ENCODE measurements at regions not wholly inside any gene's neighbourhood (a gene's known extent, or its start where the extent isn't known, plus 50 kb on each side); places are given as distances from the start of the nearest gene placed in this dataset.

DNA sequence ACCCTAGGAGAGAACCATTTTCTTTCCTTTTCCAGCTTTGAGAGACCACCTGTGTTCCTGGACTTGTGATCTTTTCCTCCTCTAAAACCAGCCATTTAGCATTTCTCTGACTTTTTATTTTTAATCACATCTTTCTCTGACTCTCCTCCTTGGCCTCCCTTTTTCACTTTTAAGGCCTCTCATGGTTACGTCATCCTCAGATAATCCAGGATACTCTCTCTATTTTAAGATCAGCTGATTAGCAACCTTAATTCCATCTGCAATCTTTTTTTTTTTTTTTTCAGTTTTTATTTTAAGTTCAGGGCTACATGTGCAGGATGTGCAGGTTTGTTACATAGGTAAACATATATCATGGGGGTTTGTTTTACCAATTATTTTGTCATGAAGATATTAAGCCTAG lies 54.0 kb downstream of the RFPL4B start:
- no peak overlapping the region for H3K27ac Mint-ChIP-seq
- no peak overlapping the region for H3K27ac ChIP-seq (ENCODE audit: low read depth)

More for the DNA sequence above, 54.0 kb downstream of the RFPL4B start:
- Mint-ChIP-seq H3K9me3 (peaks cover 24% of the 10 kb centered on the region), H3K27me3 (ENCODE audit: insufficient read depth, low read depth, poor library complexity) (peaks cover 2% of the 10 kb centered on the region), H3K36me3 (ENCODE audit: low read depth) (peaks cover 7% of the 10 kb centered on the region), H3K4me3 (no peak overlapping the region), H3K4me1 (peaks cover 7% of the 10 kb centered on the region; the same call in 2 of the 3 replicates)
- Histone ChIP-seq H3K9me2 (ENCODE audit: insufficient read depth) (0 out of 2 replicates have a peak, but pooled peaks cover 5% of the 10 kb centered on the region), H4K20me1 (replicated peaks; ENCODE audit: insufficient read depth) (no peaks in the 10 kb centered on the region), H3K36me3 (ENCODE audit: insufficient read depth) (no peaks in the 10 kb centered on the region), H3K4me1 (ENCODE audit: insufficient read depth) (peaks cover 5% of the 10 kb centered on the region; the same call in 1 of the 2 replicates), H3K4me3 (no peak overlapping the region), H3K27me3 (ENCODE audit: insufficient read depth) (no peaks in the 10 kb centered on the region), H3K4me2 (no peak overlapping the region), H2AFZ (no peak overlapping the region), H3K79me2 (replicated peaks; ENCODE audit: insufficient read depth) (no peaks in the 10 kb centered on the region), H3F3A (replicated peaks; ENCODE audit: low read depth) (no peaks in the 10 kb centered on the region)
- no peak for DNase-seq (ENCODE audit: low spot score)
- no peak for ATAC-seq
- TF ChIP-seq ETS1 (IDR thresholded peaks at IDR 0.05) = no peak
- TF ChIP-seq CREB1 (CRISPR knock-in tag; IDR thresholded peaks at IDR 0.05; ENCODE audit: low read depth) = no peak
- no peak for TF ChIP-seq ZNF331 (CRISPR knock-in tag; IDR thresholded peaks at IDR 0.05; ENCODE audit: low read depth)
- no peak for TF ChIP-seq ZNF114 (CRISPR knock-in tag; IDR thresholded peaks at IDR 0.05)
- TF ChIP-seq EZH2phosphoT487 (IDR thresholded peaks at IDR 0.05; ENCODE audit: unreplicated experiment) = no peak
- TF ChIP-seq REST (IDR thresholded peaks at IDR 0.05; ENCODE audit: unreplicated experiment) = no peak
- TF ChIP-seq ZNF462 (CRISPR knock-in tag; IDR thresholded peaks at IDR 0.05) = no peak
- no peak for TF ChIP-seq STAT1 (IDR thresholded peaks at IDR 0.05; ENCODE audit: unreplicated experiment)
- TF ChIP-seq, protein P1, sequence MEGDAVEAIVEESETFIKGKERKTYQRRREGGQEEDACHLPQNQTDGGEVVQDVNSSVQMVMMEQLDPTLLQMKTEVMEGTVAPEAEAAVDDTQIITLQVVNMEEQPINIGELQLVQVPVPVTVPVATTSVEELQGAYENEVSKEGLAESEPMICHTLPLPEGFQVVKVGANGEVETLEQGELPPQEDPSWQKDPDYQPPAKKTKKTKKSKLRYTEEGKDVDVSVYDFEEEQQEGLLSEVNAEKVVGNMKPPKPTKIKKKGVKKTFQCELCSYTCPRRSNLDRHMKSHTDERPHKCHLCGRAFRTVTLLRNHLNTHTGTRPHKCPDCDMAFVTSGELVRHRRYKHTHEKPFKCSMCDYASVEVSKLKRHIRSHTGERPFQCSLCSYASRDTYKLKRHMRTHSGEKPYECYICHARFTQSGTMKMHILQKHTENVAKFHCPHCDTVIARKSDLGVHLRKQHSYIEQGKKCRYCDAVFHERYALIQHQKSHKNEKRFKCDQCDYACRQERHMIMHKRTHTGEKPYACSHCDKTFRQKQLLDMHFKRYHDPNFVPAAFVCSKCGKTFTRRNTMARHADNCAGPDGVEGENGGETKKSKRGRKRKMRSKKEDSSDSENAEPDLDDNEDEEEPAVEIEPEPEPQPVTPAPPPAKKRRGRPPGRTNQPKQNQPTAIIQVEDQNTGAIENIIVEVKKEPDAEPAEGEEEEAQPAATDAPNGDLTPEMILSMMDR (conservative IDR thresholded peaks at IDR 0.05; ENCODE audit: low read depth in 2 of 2) = no peak
- no peak for TF ChIP-seq POLR2AphosphoS5 (IDR thresholded peaks at IDR 0.05; ENCODE audit: low read depth)
- TF ChIP-seq NANOG (IDR thresholded peaks at IDR 0.05; ENCODE audit: borderline replicate concordance) = no peak
- no peak for TF ChIP-seq JUNB (IDR thresholded peaks at IDR 0.05; ENCODE audit: unreplicated experiment)
- TF ChIP-seq EZH2 (IDR thresholded peaks at IDR 0.05; ENCODE audit: low read depth, unreplicated experiment) = no peak
